Endothelial cell of umbilical vein (primary cell): ENCODE measurements at regions not wholly inside any gene's neighbourhood (a gene's known extent, or its start where the extent isn't known, plus 50 kb on each side); places are given as distances from the start of the nearest gene placed in this dataset.

ENCODE experiments used
- BruUV-seq: library from RNA; stranded (reverse); fragments of 400-500 nt; replicated peaks from 2 replicates; lab custom pipeline; 2021; lab: Mats Ljungman, UMichigan
- CTCF ChIA-PET: fragments of 300-600, 350-600 bp; sonication (Branson Sonifier 250); formaldehyde crosslinking; loops from one replicate; lab custom pipeline; 2021; ENCODE audit warnings: antibody characterized with exemption, inconsistent platforms; lab: Charles Lee
- POLR2A ChIA-PET: fragments of 300-600, 350-600 bp; sonication (Branson Sonifier 250); formaldehyde crosslinking; loops from one replicate; lab custom pipeline; 2021; ENCODE audit warnings: antibody characterized with exemption, inconsistent platforms; lab: Charles Lee
- DNase-seq: peaks from one replicate; pipeline ENCODE4 v3.0.0-alpha.2; 2011; ENCODE audit warnings: low read depth, low spot score
- FAIRE-seq: peaks from 2 replicates; lab custom pipeline; 2011; peaks lifted over from hg19 to GRCh38; lab: Jason Lieb, UNC
- H2AFZ ChIP-seq: 2 replicates; pipeline ENCODE4 v1.6.0; 2012; ENCODE audit warnings: low read depth, low read length, control low read depth, inconsistent platforms
- H3K27ac ChIP-seq: 2 replicates; pipeline ENCODE4 v1.5.1; 2011; ENCODE audit warnings: low read depth, mild to moderate bottlenecking, control low read depth, low read length, moderate library complexity; ENCODE audit not compliant: insufficient read depth
- H3K27me3 ChIP-seq, 2 experiments: 2 replicates each; pipeline versions ENCODE4 v1.6.0 to v1.6.1; 2011; ENCODE audit warnings: low read length in 2 of 2, mixed read lengths in 1 of 2; ENCODE audit not compliant: control insufficient read depth in 2 of 2, insufficient read depth in 2 of 2
- H3K36me3 ChIP-seq, 2 experiments: 2 replicates in 1 of 2; 3 replicates in 1 of 2; pipeline ENCODE4 v1.5.1; 2011; ENCODE audit warnings: low read length in 2 of 2, mild to moderate bottlenecking in 1 of 2, moderate library complexity in 1 of 2; ENCODE audit not compliant: control insufficient read depth in 2 of 2, insufficient read depth in 2 of 2; ENCODE audit errors: extremely low read depth in 1 of 2
- H3K4me1 ChIP-seq: 3 replicates; pipeline ENCODE4 v1.5.1; 2011; ENCODE audit warnings: mild to moderate bottlenecking, low read length; ENCODE audit not compliant: control insufficient read depth, insufficient read depth; ENCODE audit errors: extremely low read depth
- H3K4me2 ChIP-seq: 2 replicates; pipeline ENCODE4 v1.6.1; 2011; ENCODE audit warnings: low read length, control low read depth, mixed read lengths; ENCODE audit not compliant: insufficient read depth
- H3K4me3 ChIP-seq, 3 experiments: fragments of 200-600 bp in 1 of 3; sonication (generic), shearing (Covaris generic) in 1 of 3; replicated peaks in 1 of 3; 2 replicates each; pipeline ENCODE4 v1.5.1; 2011 to 2016; ENCODE audit warnings: control low read depth in 3 of 3, low read length in 3 of 3, mild to moderate bottlenecking in 2 of 3, inconsistent platforms in 1 of 3, low read depth in 1 of 3, moderate library complexity in 1 of 3; ENCODE audit not compliant: insufficient read depth in 1 of 3
- H3K79me2 ChIP-seq: 2 replicates; pipeline ENCODE4 v1.6.0; 2012; ENCODE audit warnings: low read length, inconsistent platforms; ENCODE audit not compliant: control insufficient read depth, insufficient read depth
- H3K9ac ChIP-seq: replicated peaks from 2 replicates; pipeline ENCODE3; 2011; ENCODE audit warnings: low read length, control low read depth; ENCODE audit not compliant: insufficient read depth; ENCODE audit errors: extremely low read depth
- H3K9me1 ChIP-seq: replicated peaks from 3 replicates; pipeline ENCODE4 v1.6.0; 2011; ENCODE audit warnings: mild to moderate bottlenecking, low read length; ENCODE audit not compliant: control insufficient read depth, insufficient read depth; ENCODE audit errors: extremely low read depth
- H3K9me3 ChIP-seq: replicated peaks from 2 replicates; pipeline ENCODE4 v1.5.1; 2012; ENCODE audit warnings: low read length, inconsistent platforms; ENCODE audit not compliant: control insufficient read depth, insufficient read depth
- H4K20me1 ChIP-seq: replicated peaks from 2 replicates; pipeline ENCODE3; 2011; ENCODE audit warnings: mild to moderate bottlenecking, low read length; ENCODE audit not compliant: control insufficient read depth, insufficient read depth; ENCODE audit errors: extremely low read depth
- CTCF ChIP-seq, 2 donors: IDR thresholded peaks; 1 replicate in 1 of 2; 2 replicates in 1 of 2; pipeline ENCODE4 v1.5.1; 2011; ENCODE audit warnings: low read length in 2 of 2, mild to moderate bottlenecking in 2 of 2, moderate library complexity in 2 of 2, control low read depth in 1 of 2, inconsistent platforms in 1 of 2, low read depth in 1 of 2; ENCODE audit not compliant: insufficient read depth in 1 of 2; ENCODE audit errors: extremely low read depth in 1 of 2
- EZH2 ChIP-seq: IDR thresholded peaks from 2 replicates; pipeline ENCODE4 v1.6.1; 2012; ENCODE audit warnings: borderline replicate concordance, low read depth, mild to moderate bottlenecking, moderate library complexity, low read length, inconsistent platforms; ENCODE audit not compliant: severe bottlenecking
- FOS ChIP-seq: IDR thresholded peaks from 2 replicates; pipeline ENCODE4 v1.6.1; 2011; ENCODE audit warnings: mild to moderate bottlenecking, low read length, moderate library complexity, borderline replicate concordance; ENCODE audit not compliant: insufficient read depth
- GATA2 ChIP-seq: IDR thresholded peaks from 2 replicates; pipeline ENCODE4 v1.7.0; 2011; ENCODE audit warnings: low read depth, mild to moderate bottlenecking, moderate library complexity, mixed read lengths, low read length; ENCODE audit not compliant: insufficient read length, insufficient read depth
- JUN ChIP-seq: IDR thresholded peaks from 2 replicates; pipeline ENCODE4 v1.6.1; 2011; ENCODE audit warnings: borderline replicate concordance, low read depth; ENCODE audit not compliant: insufficient read length, insufficient read depth
- MAX ChIP-seq: IDR thresholded peaks from 2 replicates; pipeline ENCODE4 v1.6.1; 2011; ENCODE audit not compliant: insufficient read depth, insufficient read length
- MYC ChIP-seq: IDR thresholded peaks from one replicate; pipeline ENCODE4 v1.6.1; 2011; ENCODE audit warnings: mild to moderate bottlenecking, low read depth, low read length
- POLR2A ChIP-seq: IDR thresholded peaks from 2 replicates; pipeline ENCODE4 v1.6.1; 2012; ENCODE audit warnings: low read depth, mild to moderate bottlenecking, control low read depth, low read length
- POLR2AphosphoS5 ChIP-seq: IDR thresholded peaks from 2 replicates; pipeline ENCODE4 v1.6.1; 2012; ENCODE audit warnings: low read depth, mild to moderate bottlenecking, control low read depth, low read length, moderate library complexity; ENCODE audit not compliant: insufficient read depth
- dilution Hi-C: fragments of 300-500 bp; cut with MboI; formaldehyde crosslinking; loops from one replicate; pipeline ENCODE4 v1.15.0; 2019; ENCODE audit warnings: low sequenced_read_pairs; ENCODE audit not compliant: extremely low pct_ligation_motif_present
- intact Hi-C: fragments of 100-400 bp; cut with micrococcal nuclease; formaldehyde crosslinking; loops from one replicate; pipeline ENCODE4 v1.10.0; 2022

- Histone ChIP-seq H3K79me2 (no peaks in the 10 kb centered on the region), H4K20me1 (no peaks in the 10 kb centered on the region), H3K27me3 (no peaks in the 10 kb centered on the region), H2AFZ (no peak overlapping the region), H3K27ac (no peak overlapping the region), H3K4me1 (no peaks in the 10 kb centered on the region), H3K4me2 (no peak overlapping the region), H3K9ac (no peak overlapping the region), H3K4me3 (no peak overlapping the region), H3K36me3 (no peaks in the 10 kb centered on the region), H3K9me3 (no peaks in the 10 kb centered on the region), H3K9me1 (no peaks in the 10 kb centered on the region)
- dilution Hi-C loops: no loop called here
- no TSS peak for BruUV-seq
- no peak for DNase-seq
- FAIRE-seq: no peak
- ChIA-PET CTCF (no interaction called here), POLR2A (no interaction called here)
- TF ChIP-seq POLR2A (no peak), MYC (no peak), GATA2 (no peak), POLR2AphosphoS5 (no peak), JUN (no peak), CTCF (IDR thresholded peaks at IDR 0.05; ENCODE audit: extremely low read depth in 1 of 2, insufficient read depth in 1 of 2, low read depth in 1 of 2, low read length in 2 of 2) (no peak), FOS (no peak), EZH2 (no peak), MAX (no peak)
- intact Hi-C loops: no loop called here
Measured at GRCh38 chr3:83849106-83849730, 1109.6 kb upstream of the CADM2 start.
